Neuronal stem cell (in vitro differentiated cells): ENCODE measurements at regions not wholly inside any gene's neighbourhood (a gene's known extent, or its start where the extent isn't known, plus 50 kb on each side); places are given as distances from the start of the nearest gene placed in this dataset.

Source experiments
- DNase-seq: peaks from one replicate; pipeline ENCODE4 v3.0.0-alpha.2; 2013; ENCODE audit warnings: low spot score
- H2AFZ ChIP-seq: one replicate; pipeline ENCODE4 v1.6.1; 2013; ENCODE audit warnings: mild to moderate bottlenecking, low read length, inconsistent platforms
- H2AK5ac ChIP-seq: 2 replicates; pipeline ENCODE4 v1.6.1; 2013; ENCODE audit warnings: low read depth, mild to moderate bottlenecking, inconsistent platforms, low read length, moderate library complexity, mixed read lengths
- H2BK120ac ChIP-seq: 2 replicates; pipeline ENCODE4 v1.6.1; 2013; ENCODE audit warnings: low read depth, mild to moderate bottlenecking, inconsistent platforms, low read length, moderate library complexity, mixed read lengths
- H2BK12ac ChIP-seq: one replicate; pipeline ENCODE4 v1.6.1; 2013; ENCODE audit warnings: low read length, inconsistent platforms
- H2BK15ac ChIP-seq: 2 replicates; pipeline ENCODE4 v1.6.1; 2013; ENCODE audit warnings: mild to moderate bottlenecking, low read length, inconsistent platforms, mixed read lengths
- H2BK5ac ChIP-seq: one replicate; pipeline ENCODE4 v1.6.1; 2013; ENCODE audit warnings: inconsistent platforms, mild to moderate bottlenecking, low read length, moderate library complexity
- H3K14ac ChIP-seq: one replicate; pipeline ENCODE4 v1.6.1; 2013; ENCODE audit warnings: low read length, inconsistent platforms
- H3K18ac ChIP-seq: 2 replicates; pipeline ENCODE4 v1.6.1; 2013; ENCODE audit warnings: low read length, inconsistent platforms
- H3K23ac ChIP-seq: 2 replicates; pipeline ENCODE4 v1.6.1; 2013; ENCODE audit warnings: low read depth, mild to moderate bottlenecking, mixed read lengths, low read length, inconsistent platforms; ENCODE audit not compliant: poor library complexity
- H3K27ac ChIP-seq: replicated peaks from 3 replicates; pipeline ENCODE4 v1.5.1; 2013; ENCODE audit warnings: low read length, inconsistent platforms
- H3K27me3 ChIP-seq, 3 experiments: 2 replicates each; pipeline ENCODE4 v1.6.1; 2013; ENCODE audit warnings: low read length in 3 of 3, mild to moderate bottlenecking in 2 of 3, inconsistent platforms in 1 of 3, low read depth in 1 of 3, mixed read lengths in 1 of 3, moderate library complexity in 1 of 3; ENCODE audit not compliant: control insufficient read depth in 3 of 3, insufficient read depth in 3 of 3
- H3K36me3 ChIP-seq, 2 donors: replicated peaks in 1 of 2; 2 replicates each; pipeline ENCODE4 v1.6.1; 2013; ENCODE audit warnings: low read length in 2 of 2; ENCODE audit not compliant: control insufficient read depth in 2 of 2, insufficient read depth in 2 of 2
- H3K4ac ChIP-seq: 2 replicates; pipeline ENCODE4 v1.6.1; 2013; ENCODE audit warnings: inconsistent platforms, mild to moderate bottlenecking, low read length, moderate library complexity
- H3K4me1 ChIP-seq, 2 donors: 1 replicate in 1 of 2; 2 replicates in 1 of 2; pipeline ENCODE4 v1.6.1; 2013; ENCODE audit warnings: low read length in 2 of 2, low read depth in 1 of 2; ENCODE audit not compliant: control insufficient read depth in 2 of 2, insufficient read depth in 1 of 2
- H3K4me2 ChIP-seq: one replicate; pipeline ENCODE4 v1.6.1; 2013; ENCODE audit warnings: mild to moderate bottlenecking, low read length, inconsistent platforms; ENCODE audit not compliant: insufficient read depth, poor library complexity, severe bottlenecking
- H3K4me3 ChIP-seq, 2 donors: 2 replicates each; pipeline ENCODE4 v1.5.1; 2013; ENCODE audit warnings: low read length in 2 of 2, mild to moderate bottlenecking in 2 of 2, inconsistent platforms in 1 of 2, moderate library complexity in 1 of 2
- H3K79me1 ChIP-seq: one replicate; pipeline ENCODE4 v1.6.1; 2013; ENCODE audit warnings: low read depth, mild to moderate bottlenecking, inconsistent platforms, low read length, moderate library complexity
- H3K9ac ChIP-seq: one replicate; pipeline ENCODE4 v1.6.1; 2013; ENCODE audit warnings: mild to moderate bottlenecking, low read depth, low read length, inconsistent platforms; ENCODE audit not compliant: poor library complexity
- H3K9me3 ChIP-seq, 2 donors: replicated peaks in 1 of 2; 2 replicates each; pipeline versions ENCODE3 to v1.6.1; 2013; ENCODE audit warnings: low read length in 2 of 2, mild to moderate bottlenecking in 2 of 2, inconsistent platforms in 1 of 2, low read depth in 1 of 2, mixed read lengths in 1 of 2, moderate library complexity in 1 of 2; ENCODE audit not compliant: control insufficient read depth in 2 of 2, insufficient read depth in 1 of 2
- H4K8ac ChIP-seq: one replicate; pipeline ENCODE4 v1.6.1; 2013; ENCODE audit warnings: low read depth, mild to moderate bottlenecking, inconsistent platforms, low read length, moderate library complexity
- H4K91ac ChIP-seq: one replicate; pipeline ENCODE4 v1.6.1; 2013; ENCODE audit warnings: low read length, low read depth, mild to moderate bottlenecking, inconsistent platforms; ENCODE audit not compliant: poor library complexity
- WGBS, 2 donors: extraction: QIAGEN DNeasy Blood & Tissue Kit; methylation state at CpG; one replicate each; pipeline ENCODE4 v1.1.7; 2013; ENCODE audit warnings: missing lambda C conversion rate in 2 of 2, mixed read lengths in 1 of 2; ENCODE audit not compliant: insufficient read length in 2 of 2, insufficient replicate concordance in 1 of 2; ENCODE audit errors: extremely low coverage in 2 of 2; 5-methylcytosine and 5-hydroxymethylcytosine counted together

GRCh38 chr7:22001345-22002004 lies 55.8 kb upstream of the CDCA7L start:
- no CpG with 5 or more reads among the region's 8 CpGs for WGBS, 2 donors
- Histone ChIP-seq H3K27me3 (peaks cover 0 to 19% (median 0%) of the 10 kb centered on the region in 3 experiments), H3K4me3 (no peak overlapping the region), H3K23ac (no peak overlapping the region), H2AK5ac (no peak overlapping the region), H3K9ac (no peak overlapping the region), H4K91ac (no peak overlapping the region), H3K27ac (no peak overlapping the region), H3K18ac (no peak overlapping the region), H2BK12ac (no peak overlapping the region), H3K4me2 (no peak overlapping the region), H3K36me3 (no peaks in the 10 kb centered on the region), H2AFZ (no peak overlapping the region), H2BK15ac (no peak overlapping the region), H3K79me1 (no peaks in the 10 kb centered on the region), H4K8ac (no peak overlapping the region), H2BK5ac (no peak overlapping the region), H3K4me1 (no peaks in the 10 kb centered on the region), H2BK120ac (no peak overlapping the region), H3K4ac (no peak overlapping the region), H3K14ac (no peak overlapping the region), H3K9me3 (no peaks in the 10 kb centered on the region)
- DNase-seq = peak; percentile 61

- Histone ChIP-seq H2AFZ (no peak overlapping the region), H2BK120ac (no peak overlapping the region), H3K4me1 (no peaks in the 10 kb centered on the region), H3K9me3 (no peaks in the 10 kb centered on the region), H3K23ac (no peak overlapping the region), H3K4ac (no peak overlapping the region), H3K18ac (no peak overlapping the region), H3K79me1 (no peaks in the 10 kb centered on the region), H3K27me3 (peaks cover 0 to 14% (median 0%) of the 10 kb centered on the region in 3 experiments), H3K36me3 (no peaks in the 10 kb centered on the region), H4K91ac (no peak overlapping the region), H3K14ac (no peak overlapping the region), H3K27ac (no peak overlapping the region), H2BK5ac (no peak overlapping the region), H2BK15ac (no peak overlapping the region), H3K4me3 (no peak overlapping the region), H4K8ac (no peak overlapping the region), H3K4me2 (no peak overlapping the region), H2AK5ac (no peak overlapping the region), H2BK12ac (no peak overlapping the region), H3K9ac (no peak overlapping the region)
- no CpG with 5 or more reads among the region's 6 CpGs for WGBS, 2 donors
- no peak for DNase-seq
Observed at GRCh38 chr7:21999896-22000295, 54.2 kb upstream of the CDCA7L start.

GRCh38 chr7:21996641-21997040 lies 50.9 kb upstream of the CDCA7L start:
- Histone ChIP-seq H3K27me3 (peaks cover 0 to 2% (median 0%) of the 10 kb centered on the region in 3 experiments), H3K14ac (no peak overlapping the region), H2BK15ac (no peak overlapping the region), H3K23ac (no peak overlapping the region), H3K4ac (no peak overlapping the region), H3K27ac (no peak overlapping the region), H3K18ac (no peak overlapping the region), H3K9ac (no peak overlapping the region), H2BK12ac (no peak overlapping the region), H2BK120ac (no peak overlapping the region), H3K79me1 (no peaks in the 10 kb centered on the region), H3K36me3 (no peaks in the 10 kb centered on the region), H4K91ac (no peak overlapping the region), H3K4me1 (no peaks in the 10 kb centered on the region), H2AK5ac (no peak overlapping the region), H3K4me3 (no peak overlapping the region), H4K8ac (no peak overlapping the region), H2BK5ac (no peak overlapping the region), H3K4me2 (no peak overlapping the region), H3K9me3 (peaks cover 2 to 4% of the 10 kb centered on the region in 2 donors), H2AFZ (no peak overlapping the region)
- no peak for DNase-seq
- no CpG with 5 or more reads among the region's 1 CpG for WGBS, 2 donors
